HT1080 (cell line): ENCODE measurements at regions not wholly inside any gene's neighbourhood (a gene's known extent, or its start where the extent isn't known, plus 50 kb on each side); places are given as distances from the start of the nearest gene placed in this dataset.

Source experiments
- DNase-seq: peaks from one replicate; pipeline ENCODE4 v3.0.0-alpha.2; 2015; ENCODE audit warnings: low read depth

DNA sequence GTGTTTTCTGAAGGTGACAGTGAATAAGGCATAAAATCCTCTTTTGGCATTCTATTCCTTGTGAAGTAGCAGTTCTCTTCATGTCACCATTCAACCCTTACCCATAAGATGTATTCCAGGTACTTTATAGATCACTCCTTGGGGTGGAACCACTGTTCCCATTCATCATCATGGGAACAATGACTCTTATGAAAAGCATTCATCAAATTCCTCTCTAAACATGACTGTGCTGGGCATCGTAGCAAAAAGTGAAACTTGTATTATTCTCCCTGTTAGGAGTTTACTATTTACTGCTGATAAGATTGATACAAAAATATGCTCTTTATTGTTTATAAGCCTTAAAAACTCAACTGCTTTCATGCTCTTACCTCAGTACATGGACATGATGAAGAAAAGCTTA, 793.4 kb downstream of the LIG4 start:
- peak; percentile 45 for DNase-seq

DNA sequence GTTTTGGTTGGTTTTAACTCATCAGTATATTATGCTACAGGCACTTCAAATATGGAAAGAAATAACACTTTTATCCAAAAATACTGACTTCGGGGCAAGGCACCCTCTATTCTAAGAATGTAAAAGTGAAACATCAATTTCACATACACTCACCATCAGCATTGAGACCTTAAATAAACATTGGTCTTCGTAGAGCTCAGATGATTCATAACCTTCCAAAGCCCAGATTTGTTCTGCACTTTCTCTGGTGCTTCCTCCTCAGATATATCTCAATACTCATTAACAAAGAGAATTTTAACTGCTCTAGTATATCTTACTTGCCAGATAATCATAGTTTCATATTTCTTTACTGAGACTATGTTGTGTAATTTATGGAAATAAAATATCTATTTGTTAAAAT, 794.3 kb downstream of the LIG4 start:
- peak; percentile 68 for DNase-seq

DNA sequence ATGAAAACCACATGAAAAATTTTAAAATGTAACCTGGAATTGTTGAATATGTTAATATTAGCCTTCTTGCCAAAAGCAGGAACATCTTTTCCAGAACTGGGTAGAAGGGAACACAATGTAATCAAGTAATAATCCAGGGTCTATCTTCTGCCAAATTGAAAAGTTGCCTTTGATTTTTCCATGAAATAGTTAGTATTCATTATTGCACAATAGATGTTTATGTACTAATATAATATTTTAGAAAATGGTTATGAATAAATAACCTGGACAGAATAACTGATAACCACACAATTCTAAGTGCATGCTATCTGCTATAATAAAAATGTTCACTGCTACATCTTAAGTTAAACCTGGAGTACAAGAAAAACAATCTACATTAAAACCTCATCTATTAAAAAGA, 802.3 kb downstream of the LIG4 start:
- no peak for DNase-seq

DNA sequence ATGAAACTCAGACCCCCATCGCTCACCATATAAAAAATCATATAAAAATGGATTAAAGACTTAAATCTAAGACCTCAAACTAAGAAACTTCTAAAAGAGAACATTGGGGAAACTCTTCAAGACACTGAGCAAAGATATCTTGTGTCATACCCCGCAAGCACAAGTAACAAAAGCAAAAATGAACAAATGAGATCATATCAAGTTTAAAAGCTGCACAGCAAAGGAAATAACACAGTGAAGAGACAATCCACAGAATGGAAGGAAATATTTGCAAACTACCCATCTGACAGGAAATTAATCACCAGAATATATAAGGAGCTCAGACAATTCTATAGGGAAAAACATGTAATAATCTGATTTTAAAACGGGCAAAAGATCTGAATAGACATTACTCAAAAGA, 808.3 kb downstream of the LIG4 start:
- no peak for DNase-seq

DNA sequence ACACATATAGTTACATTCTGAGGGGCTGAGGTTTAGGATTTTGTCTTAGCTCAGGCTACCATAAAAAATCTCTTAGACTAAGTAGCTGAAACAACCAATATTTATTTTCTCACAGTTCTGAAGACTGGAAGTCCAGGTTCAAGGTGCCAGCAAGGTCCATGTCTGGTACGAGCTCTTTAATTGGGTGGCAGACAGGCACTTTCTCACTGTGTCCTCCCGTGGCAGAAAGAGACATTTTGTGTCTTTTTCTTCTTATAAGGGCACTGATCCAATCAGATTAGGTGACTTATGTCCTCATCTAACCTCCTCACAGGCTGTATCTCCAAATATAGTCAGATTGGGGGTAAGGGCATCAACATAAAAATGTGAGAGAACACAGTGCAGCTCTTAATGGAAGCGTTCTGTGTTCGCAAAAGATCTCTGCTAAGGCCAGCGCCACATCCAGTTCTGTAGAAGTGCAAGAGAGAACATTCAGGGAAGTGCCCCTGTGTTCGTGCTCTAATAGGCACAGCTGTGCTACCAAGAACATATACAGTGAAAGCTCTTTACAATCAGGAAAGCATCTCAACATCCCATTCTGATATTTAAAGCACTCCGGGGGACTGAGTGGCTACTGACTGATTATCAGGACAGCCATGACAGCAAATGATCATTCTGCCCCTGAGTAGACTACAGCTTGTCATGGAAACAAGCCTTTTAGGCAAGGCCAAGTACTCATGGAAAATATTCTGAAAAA, 819.2 kb downstream of the LIG4 start:
- no peak for DNase-seq

DNA sequence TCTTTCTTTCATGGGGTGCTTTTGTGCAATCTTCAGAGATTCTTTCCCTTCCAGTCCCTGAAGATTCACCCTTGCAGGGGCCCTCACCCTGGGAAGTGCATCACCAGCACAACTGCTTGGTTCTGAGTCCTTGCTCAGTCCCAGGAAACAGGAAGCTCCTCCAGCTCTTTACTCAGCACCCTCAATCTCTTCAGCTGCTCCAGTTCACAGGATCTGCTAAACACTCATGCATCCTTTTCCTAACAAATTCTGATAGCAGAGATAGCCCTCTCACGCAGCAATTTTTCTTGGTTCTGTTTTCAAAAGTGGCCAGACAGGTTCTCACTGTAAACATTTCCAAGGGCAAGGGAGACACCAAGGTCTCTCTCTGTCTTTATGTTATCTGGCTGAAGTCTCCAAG, 823.1 kb downstream of the LIG4 start:
- no peak for DNase-seq

DNA sequence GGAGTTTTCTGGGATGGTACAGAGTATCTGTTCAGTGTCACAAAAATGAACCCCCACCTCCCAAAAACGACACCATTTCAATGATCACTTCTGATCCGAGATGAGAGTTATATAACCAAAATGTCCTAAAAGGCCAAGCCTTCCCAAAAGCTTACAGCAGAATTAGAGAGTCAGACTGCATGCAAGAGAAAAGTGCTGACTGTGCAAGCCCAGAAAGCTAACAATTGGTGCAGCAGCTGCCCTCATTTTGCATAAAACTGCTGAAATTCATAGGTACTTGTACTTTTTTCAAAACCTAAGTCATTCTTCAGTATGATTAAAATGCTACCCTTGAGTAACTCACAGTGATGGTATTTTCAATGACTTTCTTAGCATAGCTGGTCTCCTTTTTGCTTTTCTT, 819.6 kb upstream of the ARGLU1 start:
- DNase-seq, result no peak

DNA sequence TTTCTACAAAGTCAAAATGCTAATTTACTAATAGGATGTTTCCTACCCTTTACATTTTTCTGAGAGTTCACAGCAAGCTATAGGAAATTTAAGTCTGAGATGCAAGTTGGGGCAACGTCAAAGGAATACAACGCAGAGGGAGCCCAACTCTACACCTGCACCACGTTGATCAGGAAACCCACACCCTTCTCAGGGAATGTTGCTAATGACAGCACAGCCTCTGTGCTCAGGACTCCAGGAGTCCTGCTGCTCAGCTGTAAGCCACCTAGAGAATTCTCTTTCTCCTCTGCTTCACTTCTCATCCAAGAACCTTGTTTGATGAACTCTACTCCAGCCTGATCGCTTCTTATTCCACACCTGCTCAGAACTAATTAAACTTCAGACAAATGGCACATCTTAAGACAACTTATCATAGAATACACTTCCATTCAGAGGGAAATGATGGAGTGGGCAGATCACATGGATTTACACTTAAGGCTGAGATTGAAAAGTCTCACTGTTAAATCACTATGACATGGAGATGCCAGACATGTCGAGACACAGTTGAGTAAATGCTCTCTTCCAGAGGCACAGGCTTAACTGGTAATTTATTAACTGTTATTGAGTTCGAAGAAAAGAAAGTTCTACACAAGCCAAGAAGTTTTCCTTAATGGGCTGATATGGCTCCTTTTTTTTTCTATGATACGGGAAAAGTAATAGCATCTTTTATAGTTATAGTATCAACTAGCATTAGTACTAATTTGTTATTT, 811.6 kb upstream of the ARGLU1 start:
- no peak for DNase-seq

DNA sequence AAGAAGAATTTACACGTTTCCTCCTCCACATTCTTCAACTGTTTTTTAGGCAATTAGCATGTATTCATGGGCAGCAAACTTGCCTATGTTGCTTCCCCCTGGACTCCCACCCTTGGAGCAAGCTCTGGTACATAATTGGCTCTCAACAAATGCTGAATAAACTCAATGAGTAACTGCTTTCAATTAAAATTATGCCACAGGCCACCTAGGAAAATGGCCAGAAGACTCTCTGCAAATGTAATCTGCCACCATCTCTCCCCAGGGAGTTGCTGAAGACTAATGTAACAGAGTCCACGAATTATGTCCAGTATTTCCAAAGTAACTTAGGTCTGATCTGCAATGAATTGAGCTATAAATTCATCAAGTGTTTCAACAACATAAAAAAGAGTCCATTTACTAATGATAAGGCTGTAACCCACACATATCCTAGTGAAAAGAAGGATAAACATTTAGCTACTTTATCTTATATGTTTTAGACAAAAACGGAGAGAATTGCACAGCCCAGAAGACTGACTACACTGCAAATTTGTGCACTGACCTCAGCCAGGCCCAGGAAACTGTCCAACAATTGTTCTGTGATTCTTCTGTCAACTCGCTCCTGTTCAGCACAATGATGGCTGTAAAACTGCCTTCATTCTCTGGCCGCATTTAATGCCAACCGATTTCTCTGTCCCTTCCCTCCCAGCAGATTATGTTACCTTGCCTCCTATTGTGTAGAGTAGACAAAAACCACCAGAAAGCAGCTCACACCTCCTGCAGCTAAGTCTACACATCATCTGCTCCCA, 808.6 kb upstream of the ARGLU1 start:
- DNase-seq, result no peak

DNA sequence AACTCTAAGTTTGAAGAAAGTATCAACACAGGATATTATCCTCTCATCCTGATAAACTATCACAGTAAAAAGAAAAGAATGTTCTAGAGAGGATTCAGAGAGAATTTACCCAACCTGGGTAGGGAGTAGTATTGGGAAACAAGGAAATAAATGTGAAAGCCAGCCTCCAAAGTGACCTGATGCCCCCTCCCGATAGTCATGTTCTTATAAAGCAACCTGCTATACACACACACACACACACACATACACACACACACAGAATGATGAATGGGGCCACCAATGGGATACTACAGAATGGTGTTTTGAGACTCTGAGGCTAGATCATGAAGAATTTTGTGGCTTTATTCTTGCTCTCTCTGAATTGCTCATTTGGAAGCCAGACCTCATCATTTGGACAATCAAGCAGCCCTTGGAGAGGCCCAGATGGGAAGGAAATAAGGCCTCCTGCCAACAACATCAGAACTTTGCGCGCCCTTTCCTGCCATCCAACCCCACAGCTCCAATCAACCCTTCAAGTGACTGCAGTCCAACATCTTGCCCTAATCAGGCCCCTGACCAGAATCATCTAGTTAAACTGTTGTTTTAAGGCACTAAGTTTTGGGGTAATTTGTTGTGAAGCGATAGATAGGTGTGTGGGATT, 807.9 kb upstream of the ARGLU1 start:
- DNase-seq, result no peak

DNA sequence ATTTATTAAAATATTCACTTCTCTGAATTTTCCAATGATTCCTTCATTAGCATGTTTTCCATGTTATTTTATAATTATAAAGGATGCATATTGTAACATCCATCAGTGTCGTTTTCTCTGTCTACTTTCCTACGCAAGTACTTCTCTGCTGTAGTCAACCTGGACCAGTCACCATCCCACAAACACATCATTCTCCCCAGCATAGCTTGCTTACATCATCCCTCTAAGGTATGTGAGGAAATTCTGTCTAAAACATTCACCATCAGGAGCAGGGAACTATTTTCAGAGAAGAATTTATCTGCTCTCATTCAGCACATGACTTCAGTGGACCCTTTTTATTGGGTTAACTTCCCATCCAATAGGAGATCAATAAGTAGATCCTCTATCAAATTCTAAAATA, 806.1 kb upstream of the ARGLU1 start:
- peak; percentile 54 for DNase-seq

DNA sequence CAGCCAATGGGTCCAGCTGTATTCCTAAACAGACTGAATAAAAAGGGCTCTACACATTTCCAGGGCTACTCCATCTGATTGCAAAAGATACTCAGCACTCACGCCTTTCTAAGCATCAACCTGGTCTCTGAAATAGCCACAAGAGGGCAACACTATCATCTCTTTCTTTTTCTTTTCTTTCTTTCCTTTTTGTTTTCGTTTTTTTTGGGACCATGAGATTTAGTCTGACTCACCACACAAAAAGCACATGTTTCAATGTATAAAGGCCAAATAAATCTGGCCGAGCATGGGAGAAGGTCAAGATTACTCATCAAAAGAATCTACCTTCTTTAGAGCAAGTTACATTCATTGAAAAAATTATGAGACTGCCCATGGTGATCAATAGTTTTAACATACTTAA, 805.6 kb upstream of the ARGLU1 start:
- peak; percentile 94 for DNase-seq

DNA sequence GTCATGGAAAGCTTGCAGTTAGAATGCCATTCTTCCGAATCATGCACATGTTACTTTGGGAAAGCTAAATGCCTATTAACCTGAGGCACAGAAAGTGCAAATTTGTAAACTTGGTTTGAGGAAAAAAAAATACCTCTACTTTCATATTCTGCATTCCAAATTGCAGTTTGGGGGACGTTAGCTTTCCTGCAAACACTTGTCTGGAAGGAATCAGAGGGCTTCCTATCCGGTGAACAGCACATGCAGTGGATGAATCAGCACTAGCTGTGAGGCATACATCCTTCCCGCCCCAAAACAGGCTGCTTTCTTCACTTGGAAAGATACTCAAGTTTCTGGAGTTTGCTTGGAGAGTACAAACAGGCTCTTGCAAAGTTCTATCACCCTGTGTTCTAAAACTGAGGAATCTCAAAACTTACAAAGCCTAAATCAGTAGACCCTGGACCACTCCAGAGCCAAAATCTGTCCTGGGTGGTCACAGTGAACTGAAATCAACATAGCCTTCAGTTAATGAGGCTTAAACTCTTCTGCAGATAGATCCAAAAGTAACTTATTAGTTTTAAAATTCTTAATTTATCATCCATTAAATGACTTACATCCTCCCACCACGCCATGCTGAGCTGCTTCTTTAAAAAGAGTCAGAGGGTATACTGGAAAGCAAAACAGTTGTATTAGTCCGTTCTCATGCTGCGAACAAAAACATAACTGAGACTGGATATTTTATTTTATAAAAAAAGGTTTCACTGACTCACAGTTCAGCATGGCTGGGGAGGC, 802.3 kb upstream of the ARGLU1 start:
- DNase-seq, result peak; percentile 83

DNA sequence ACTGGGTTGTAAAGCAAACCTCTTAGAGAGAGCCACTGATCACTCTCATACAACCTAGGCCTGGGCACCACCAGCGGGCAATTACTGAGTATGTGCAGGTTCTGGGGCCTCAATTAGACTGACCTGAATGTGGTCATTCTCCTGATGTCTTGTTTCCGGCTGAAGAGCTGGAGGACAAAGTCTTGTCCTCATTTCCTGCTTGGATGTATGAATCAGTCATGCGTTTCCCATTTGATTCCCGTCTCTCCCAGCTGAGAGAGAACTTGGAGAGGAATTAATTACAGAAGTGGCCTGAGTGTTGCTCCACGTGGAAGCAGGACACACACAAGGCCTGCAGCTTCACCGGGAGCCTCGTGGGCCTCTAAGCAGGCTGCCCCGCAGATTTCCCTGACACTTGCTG, 799.3 kb upstream of the ARGLU1 start:
- peak; percentile 76 for DNase-seq

DNA sequence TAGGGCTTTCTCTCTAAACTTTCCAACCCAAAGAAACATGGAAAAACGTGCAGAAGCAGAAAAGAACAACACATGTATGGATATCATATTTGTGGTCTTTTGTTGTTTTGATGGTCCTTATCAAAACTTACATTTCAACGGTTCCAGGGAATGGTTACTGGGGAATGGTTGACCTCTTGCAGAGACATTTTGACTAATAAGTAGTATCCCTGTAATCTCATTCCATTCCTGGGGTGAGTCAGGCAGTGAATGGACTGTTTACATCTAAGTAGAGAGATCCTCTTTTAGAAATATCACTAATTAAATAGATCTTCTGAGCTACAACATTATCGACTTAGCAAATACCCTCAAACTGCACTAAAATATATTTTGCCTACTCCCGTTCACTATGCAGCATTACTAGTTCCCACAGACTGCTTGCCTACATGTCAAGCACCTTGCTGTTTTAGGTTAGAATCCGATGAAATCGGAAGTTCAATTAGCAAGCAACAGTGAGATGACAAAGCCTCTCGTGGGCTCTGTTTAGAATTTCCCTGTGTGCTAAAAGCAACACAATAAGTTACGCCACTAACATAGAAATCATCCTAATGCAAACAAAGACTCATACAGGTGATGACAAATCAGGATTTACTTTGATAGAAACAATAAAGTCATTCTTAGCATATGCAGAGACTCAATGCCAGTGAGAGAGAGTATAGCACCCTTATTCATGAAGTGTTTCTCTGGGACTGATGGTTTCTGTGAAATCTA, 797.7 kb upstream of the ARGLU1 start:
- no peak for DNase-seq

DNA sequence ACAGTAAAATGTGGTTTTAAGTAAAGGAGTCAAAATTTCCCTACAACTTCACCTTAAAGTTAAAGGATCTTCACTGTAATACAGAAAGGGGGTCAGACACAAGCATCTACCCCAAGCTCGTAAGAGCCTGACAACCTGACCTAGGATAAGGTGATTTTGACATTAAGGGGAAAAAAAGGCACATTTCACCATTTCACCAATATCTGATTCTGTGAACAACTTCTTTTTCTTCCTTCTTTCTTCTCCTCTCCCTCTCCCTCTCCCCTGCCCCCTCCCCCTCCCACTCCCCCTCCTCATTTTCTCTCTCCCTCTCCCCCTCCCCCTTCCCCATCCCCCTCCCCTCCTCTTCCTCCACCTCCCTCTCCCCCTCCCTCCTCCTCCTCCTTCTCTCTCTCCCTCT, 796.7 kb upstream of the ARGLU1 start:
- DNase-seq, result no peak

DNA sequence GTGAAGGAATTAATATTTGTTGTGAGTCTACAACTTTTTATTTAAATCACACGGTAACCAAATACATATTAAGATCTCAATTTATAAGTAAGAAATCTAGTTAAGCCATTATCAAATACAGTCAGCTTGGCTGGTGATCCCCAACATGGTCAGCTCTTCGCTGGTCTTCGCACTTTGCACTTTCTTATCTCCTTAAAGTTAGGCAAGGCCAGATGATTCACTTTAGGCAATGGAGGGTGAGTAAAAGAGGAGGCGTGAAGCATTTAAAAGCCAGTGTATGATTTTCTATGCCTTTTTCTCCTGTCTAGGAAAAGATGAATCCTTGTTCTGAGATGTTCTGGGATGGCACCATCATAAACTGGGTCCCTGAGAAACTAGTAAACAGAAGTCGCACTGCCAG, 793.7 kb upstream of the ARGLU1 start:
- DNase-seq, result no peak

DNA sequence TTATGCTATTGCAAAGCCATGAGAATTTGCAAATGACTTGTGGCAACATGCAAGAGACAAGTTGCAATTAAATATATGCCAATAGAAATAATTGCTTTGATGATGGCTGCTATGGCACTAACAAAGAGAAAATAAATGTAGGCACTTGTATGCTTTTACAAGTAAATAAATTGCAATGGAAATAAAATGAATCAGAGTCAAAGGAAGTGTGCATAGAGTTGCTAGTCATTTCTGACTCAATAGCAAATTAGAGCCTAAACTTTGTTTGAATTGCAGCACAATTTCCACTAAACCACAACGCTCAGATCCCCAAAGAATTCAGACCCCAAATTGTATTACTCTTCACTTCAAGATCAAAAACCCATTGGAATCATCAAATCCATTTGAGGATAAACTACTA, 792.1 kb upstream of the ARGLU1 start:
- no peak for DNase-seq

DNA sequence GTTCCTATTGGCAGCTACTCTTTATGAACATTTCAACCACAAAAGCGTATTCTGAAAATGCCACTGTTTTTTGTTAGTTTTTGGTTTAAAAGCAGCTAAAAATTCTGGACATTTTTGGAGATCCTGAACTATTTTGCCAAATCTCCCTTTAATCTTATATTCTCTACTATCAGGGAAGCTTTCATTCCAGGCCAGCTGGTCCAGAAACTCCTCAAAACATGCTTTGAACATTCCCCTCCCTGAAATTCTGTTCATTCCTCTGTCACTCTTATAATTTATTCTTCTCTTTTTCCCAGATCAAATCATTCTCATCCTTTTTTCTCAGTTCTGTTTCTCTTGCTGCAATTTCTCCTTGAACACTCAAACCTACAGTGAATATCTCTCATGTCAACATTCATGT, 790.9 kb upstream of the ARGLU1 start:
- DNase-seq, result no peak

DNA sequence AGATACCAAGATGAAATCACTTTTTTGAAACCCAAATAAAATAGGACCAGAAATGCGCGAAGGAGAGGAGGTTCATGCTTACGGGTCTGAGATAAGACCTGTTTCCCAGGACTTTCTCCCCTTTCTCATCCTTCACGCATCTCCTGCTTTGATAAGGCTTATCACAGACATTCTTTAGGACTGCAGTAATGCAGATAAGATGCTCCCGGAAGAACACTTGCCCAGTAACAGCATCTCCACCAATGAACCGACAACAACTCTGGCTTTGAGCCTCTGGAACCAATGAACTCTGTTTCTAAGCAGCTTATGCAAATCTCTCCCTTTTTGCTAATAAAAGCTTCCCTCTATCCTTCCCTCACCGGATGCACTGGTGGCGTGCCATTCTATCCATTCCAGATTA, 783.4 kb upstream of the ARGLU1 start:
- DNase-seq, result no peak
